T47D (cell line): ENCODE measurements at regions not wholly inside any gene's neighbourhood (a gene's known extent, or its start where the extent isn't known, plus 50 kb on each side); places are given as distances from the start of the nearest gene placed in this dataset.
"Not testable (repeated sequence)": the region's sequence is repeated elsewhere in the genome, so short reads cannot be mapped to it uniquely, and the experiment has no call there.

ENCODE experiments used
- DNase-seq, 2 experiments: peaks; one replicate each; pipeline versions ENCODE4 v3.0.0 to v3.0.0-alpha.2; 2011 to 2012; ENCODE audit warnings: low read depth in 1 of 2, low spot score in 1 of 2
- JUND ChIP-seq: IDR thresholded peaks from 2 replicates; pipeline ENCODE4 v1.6.1; 2012; ENCODE audit warnings: low read depth
- in situ Hi-C: cut with HindIII; loops from 2 replicates; pipeline ENCODE4 v1.10.0; 2016; ENCODE audit warnings: low sequenced_read_pairs, low pct_unique_long_range_greater_than_20kb

DNA sequence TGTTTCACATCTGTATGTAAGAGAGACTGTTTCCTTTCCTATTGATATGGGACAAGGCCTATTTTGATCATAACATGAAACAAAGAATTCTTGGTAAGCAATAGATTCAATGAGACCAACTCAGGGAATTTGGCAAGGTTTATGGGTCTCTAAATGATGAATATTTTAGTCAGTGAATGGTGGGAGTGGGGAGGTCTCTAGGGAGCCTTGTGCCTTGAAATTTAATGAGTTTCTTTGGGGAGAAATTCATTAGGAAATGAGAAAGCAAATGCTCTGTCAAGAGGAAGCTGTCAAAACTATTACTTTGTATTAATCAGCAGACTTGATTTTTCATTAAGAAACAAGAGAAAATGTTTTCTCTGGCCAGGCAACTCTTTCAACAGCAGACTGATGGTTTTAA, 921.7 kb upstream of the API5 start:
- TF ChIP-seq JUND: no peak
- DNase-seq: no peak
- in situ Hi-C loops: no loop called here

DNA sequence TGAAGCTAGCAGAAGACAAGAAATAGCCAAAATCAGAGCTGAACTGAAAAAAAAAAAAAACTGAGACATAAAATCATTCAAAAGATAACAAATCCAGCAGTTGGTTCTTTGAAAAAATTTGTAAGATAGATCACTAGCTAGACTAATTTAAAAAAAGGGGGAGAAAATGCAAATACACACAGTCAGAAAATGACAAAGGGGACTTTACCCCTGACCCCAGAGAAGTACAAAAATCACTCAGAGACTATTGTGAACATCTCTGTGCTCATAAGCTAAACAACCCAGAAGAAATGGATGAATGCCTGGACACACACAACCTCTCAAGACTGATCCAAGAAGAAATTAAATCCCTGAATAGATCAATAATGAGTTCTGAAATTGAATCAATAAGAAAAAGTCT, 914.3 kb upstream of the API5 start:
- in situ Hi-C loops: no loop called here
- no peak for DNase-seq
- no peak for TF ChIP-seq JUND

DNA sequence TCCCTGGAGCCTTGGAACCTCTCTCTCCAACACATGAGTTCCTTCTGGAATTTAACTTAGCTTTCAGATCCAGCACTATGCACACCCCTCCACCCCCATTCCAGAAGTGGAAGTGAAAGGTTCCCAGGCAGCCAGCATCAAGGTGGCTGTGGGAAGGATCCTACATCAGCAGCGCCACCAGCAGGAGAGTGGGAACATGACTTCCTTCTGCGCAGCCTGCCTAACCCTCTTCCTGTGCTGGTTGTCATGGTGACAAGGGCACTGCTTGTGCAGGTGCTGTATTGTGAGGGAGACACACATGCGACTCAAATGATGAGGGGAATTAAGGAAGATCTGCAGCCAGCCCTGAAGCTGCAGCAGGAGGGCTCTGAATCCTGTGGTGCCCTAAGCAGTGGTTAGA, 904.5 kb upstream of the API5 start:
- in situ Hi-C loops: no loop called here
- peak in 1 of 2 experiments; percentile 29 for DNase-seq
- no peak for TF ChIP-seq JUND

GRCh38 chr11:42410251-42410955, 901.4 kb upstream of the API5 start:
- no peak for DNase-seq
- in situ Hi-C loops: no loop called here
- no peak for TF ChIP-seq JUND

DNA sequence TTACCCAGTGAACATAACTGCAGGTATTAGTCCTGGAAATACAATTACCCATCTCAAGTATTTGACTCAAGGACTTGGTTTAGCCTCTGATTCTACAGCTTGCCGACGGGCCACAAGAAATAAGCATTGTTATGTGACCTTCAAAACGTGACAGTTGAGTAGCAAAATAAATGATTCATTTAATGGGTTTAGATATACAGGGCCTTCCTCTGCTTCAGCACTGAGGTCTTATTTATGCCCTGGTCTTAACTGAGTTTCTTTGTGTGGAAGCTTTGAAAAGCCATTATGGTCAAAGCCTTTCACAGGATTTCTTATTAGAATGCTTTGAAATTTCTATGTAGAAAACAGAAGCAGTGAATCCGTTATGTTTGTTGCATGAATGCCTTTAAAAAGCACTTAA, 899.2 kb upstream of the API5 start:
- in situ Hi-C loops: no loop called here
- DNase-seq: no peak
- no peak for TF ChIP-seq JUND

- TF ChIP-seq JUND: no peak
- DNase-seq: no peak
- in situ Hi-C loops: no loop called here
Observed at GRCh38 chr11:42417691-42418090, 894.1 kb upstream of the API5 start.

DNA sequence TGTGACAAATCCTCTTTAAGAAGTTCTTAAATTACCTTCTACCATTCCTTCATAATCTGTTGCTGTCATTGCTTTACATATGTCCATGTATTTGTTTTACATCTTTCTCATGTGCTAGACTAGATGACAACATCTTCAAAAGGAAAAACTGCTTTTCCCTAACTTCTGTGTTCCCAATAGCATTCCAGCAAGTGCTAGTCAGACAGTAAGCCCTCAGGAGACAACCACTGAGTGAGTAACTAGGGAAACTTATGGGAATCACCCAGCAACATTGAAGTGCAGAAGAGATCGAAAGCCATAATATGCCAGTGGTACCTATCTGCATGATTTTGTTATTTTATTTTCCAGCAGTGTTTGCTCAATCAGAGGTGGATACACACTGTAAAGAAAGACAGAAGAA, 889.7 kb upstream of the API5 start:
- TF ChIP-seq JUND: no peak
- no peak for DNase-seq
- in situ Hi-C loops: no loop called here

DNA sequence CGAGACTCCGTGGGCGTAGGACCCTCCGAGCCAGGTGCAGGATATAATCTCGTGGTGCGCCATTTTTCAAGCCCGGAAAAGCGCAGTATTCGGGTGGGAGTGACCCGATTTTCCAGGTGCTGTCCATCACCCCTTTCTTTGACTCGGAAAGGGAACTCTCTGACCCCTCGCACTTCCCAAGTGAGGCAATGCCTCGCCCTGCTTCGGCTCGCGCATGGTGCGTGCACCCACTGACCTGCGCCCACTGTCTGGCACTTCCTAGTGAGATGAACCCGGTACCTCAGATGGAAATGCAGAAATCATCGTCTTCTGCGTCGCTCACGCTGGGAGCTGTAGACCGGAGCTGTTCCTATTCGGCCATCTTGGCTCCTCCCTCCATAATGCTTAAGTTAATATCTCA, 876.9 kb upstream of the API5 start:
- DNase-seq, in situ Hi-C loops: not testable (repeated sequence)

DNA sequence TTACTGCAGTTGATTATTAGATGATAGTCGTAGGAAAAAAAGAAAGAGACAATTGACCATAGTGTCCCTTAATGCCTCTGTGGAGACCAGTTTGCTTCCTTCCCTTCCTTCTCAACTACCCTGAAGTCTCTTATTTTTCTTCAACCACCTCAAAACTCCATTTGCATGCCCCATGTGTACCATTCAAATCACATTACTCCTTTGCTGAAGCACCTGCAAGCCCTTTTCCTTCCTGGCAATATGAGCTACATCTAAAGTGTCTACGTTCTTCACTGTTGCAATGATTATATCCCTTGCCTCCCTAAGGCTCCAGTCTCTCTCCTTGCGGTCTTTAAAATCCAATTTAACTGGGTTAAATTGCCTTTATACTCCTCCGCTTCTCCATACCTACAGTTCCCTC, 867.4 kb upstream of the API5 start:
- no peak for TF ChIP-seq JUND
- in situ Hi-C loops: no loop called here
- no peak for DNase-seq

DNA sequence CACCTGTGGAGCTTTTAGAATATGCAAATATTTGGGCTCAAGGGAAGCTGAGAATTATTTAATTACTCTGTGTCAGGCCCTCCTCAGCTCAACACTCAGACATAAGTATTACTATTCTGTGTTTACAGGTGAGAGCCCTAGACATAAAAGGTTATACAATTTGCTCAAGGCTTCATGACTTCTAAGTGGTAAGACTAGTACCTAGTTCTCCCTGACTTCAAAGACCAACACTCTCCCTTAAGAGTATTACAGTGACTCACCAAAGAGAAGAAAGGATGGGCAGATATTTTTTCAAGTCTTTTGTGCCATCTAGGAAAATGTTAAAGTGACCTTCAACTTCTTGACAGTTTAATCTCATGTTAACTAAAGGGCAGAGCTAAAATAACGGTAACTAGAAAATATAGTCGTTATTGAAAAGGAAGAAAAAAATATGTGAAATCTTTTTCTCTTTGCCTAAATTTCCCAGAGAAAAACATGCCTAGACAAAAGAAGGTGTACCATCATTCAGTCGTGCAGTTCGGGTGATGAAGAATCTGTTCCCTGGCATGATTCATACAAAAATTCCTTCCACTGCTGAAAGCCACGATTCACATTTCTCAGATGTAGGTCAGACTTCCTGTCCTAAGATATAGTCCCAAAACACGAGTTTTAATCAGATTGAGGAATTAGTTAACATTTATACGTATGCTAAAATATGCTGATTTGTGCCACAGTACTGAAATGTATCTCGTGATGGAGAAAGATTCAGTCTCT, 849.1 kb upstream of the API5 start:
- DNase-seq: no peak
- in situ Hi-C loops: no loop called here

GRCh38 chr11:42465623-42466022, 846.2 kb upstream of the API5 start:
- TF ChIP-seq JUND: no peak
- in situ Hi-C loops: no loop called here
- DNase-seq: no peak

More for the DNA sequence above, 849.1 kb upstream of the API5 start:
- no peak for TF ChIP-seq JUND

GRCh38 chr11:42473106-42473505, 838.7 kb upstream of the API5 start:
- no peak for DNase-seq
- in situ Hi-C loops: no loop called here
- TF ChIP-seq JUND: no peak

DNA sequence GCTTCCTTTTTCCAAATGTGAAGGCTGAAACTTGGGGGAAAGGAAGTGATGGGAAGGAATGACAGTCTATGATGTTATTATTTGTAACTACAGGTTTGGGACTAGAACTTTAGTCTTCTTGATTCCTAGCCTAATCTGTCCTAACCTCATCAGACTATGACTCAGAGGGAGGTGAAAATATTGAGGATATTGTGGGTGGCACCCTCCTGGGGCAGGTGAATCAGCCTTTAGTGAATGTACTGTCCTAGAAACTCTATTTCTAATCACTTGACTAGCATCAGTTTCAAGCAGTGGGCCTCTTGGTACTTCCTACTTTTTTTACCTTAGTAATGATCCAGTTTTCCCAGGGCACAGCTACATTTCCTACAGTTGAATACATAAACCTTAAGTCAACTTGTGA, 829.0 kb upstream of the API5 start:
- no peak for TF ChIP-seq JUND
- no peak for DNase-seq
- in situ Hi-C loops: no loop called here
